Endodermal cell (in vitro differentiated cells): ENCODE measurements at regions not wholly inside any gene's neighbourhood (a gene's known extent, or its start where the extent isn't known, plus 50 kb on each side); places are given as distances from the start of the nearest gene placed in this dataset.
"Not testable (repeated sequence)": the region's sequence is repeated elsewhere in the genome, so short reads cannot be mapped to it uniquely, and the experiment has no call there.

ENCODE experiments used
- DNase-seq: peaks from one replicate; pipeline ENCODE4 v3.0.0-alpha.2; 2017
- H3K27ac ChIP-seq: 2 replicates; pipeline ENCODE4 v1.5.1; 2013; ENCODE audit warnings: mild to moderate bottlenecking, low read depth, low read length, moderate library complexity
- H3K27me3 ChIP-seq: 2 replicates; pipeline ENCODE4 v1.6.1; 2013; ENCODE audit warnings: mild to moderate bottlenecking, low read length, moderate library complexity; ENCODE audit not compliant: insufficient read depth, control insufficient read depth, poor library complexity, severe bottlenecking
- H3K36me3 ChIP-seq: 2 replicates; pipeline ENCODE4 v1.7.0; 2013; ENCODE audit warnings: mild to moderate bottlenecking, low read length, moderate library complexity; ENCODE audit not compliant: control insufficient read depth, insufficient read depth
- H3K4me1 ChIP-seq: one replicate; pipeline ENCODE4 v1.7.0; 2013; ENCODE audit warnings: low read length; ENCODE audit not compliant: control insufficient read depth, insufficient read depth
- H3K4me3 ChIP-seq: 2 replicates; pipeline ENCODE4 v1.5.1; 2013; ENCODE audit warnings: mild to moderate bottlenecking, low read length, moderate library complexity
- H3K9ac ChIP-seq: 2 replicates; pipeline ENCODE4 v1.6.1; 2013; ENCODE audit warnings: mild to moderate bottlenecking, low read length, moderate library complexity; ENCODE audit not compliant: poor library complexity, severe bottlenecking; ENCODE audit errors: extremely low read depth
- H3K9me3 ChIP-seq: 2 replicates; pipeline ENCODE4 v1.6.1; 2013; ENCODE audit warnings: mild to moderate bottlenecking, low read length, moderate library complexity; ENCODE audit not compliant: control insufficient read depth
- H3K27ac Mint-ChIP-seq: 2 replicates; pipeline ENCODE4 v1.8.0; 2020; ENCODE audit warnings: mixed read lengths
- H3K27me3 Mint-ChIP-seq: 2 replicates; pipeline ENCODE4 v1.8.0; 2021; ENCODE audit warnings: mild to moderate bottlenecking, mixed read lengths; ENCODE audit not compliant: insufficient read depth
- H3K36me3 Mint-ChIP-seq: 2 replicates; pipeline ENCODE4 v1.8.0; 2020; ENCODE audit warnings: low read depth, mixed read lengths
- H3K4me1 Mint-ChIP-seq: 2 replicates; pipeline ENCODE4 v1.8.0; 2020; ENCODE audit warnings: mixed read lengths
- H3K4me3 Mint-ChIP-seq: 2 replicates; pipeline ENCODE4 v1.8.0; 2020; ENCODE audit warnings: mild to moderate bottlenecking, moderate library complexity, mixed read lengths
- H3K9me3 Mint-ChIP-seq: 2 replicates; pipeline ENCODE4 v1.8.0; 2020; ENCODE audit warnings: mild to moderate bottlenecking, mixed read lengths
- WGBS, 2 experiments: methylation state at CpG; one replicate each; pipeline versions ENCODE4 v1.1.5 to v1.1.7; 2013; ENCODE audit warnings: missing lambda C conversion rate in 2 of 2, mixed read lengths in 1 of 2; ENCODE audit not compliant: insufficient coverage in 1 of 2, insufficient read length in 1 of 2; 5-methylcytosine and 5-hydroxymethylcytosine counted together
- TF ChIP-seq, protein P1 (sequence below): fragments of 200-600 bp; sonication (generic); conservative IDR thresholded peaks from 2 replicates; pipeline ENCODE4 v1.5.0; 2021; ENCODE audit warnings: antibody characterized with exemption, mild to moderate bottlenecking

DNA sequence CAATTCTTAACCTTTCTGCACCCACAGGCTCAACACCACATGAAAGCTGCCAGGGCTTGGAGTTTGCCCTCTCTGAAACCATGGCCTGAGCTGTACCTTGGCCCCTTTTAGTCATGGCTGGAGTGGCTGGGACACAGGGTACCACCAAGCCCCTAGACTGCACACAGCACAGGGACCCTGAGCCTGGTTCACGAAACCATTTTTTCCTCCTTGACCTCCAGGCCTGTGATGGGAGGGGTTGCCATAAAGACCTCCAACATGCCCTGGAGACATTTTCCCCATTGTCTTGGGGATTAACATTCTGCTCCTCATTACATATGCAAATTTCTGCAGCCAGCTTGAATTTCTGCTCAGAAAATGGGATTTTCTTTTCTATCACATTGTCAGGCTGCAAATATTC is 113.4 kb downstream of the XPNPEP1 start:
- not testable (repeated sequence) for H3K27ac ChIP-seq, H3K27me3 Mint-ChIP-seq, H3K36me3 Mint-ChIP-seq, H3K4me3 ChIP-seq, H3K36me3 ChIP-seq, H3K27ac Mint-ChIP-seq, H3K9ac ChIP-seq, H3K4me1 ChIP-seq, H3K27me3 ChIP-seq, DNase-seq, H3K4me1 Mint-ChIP-seq, H3K4me3 Mint-ChIP-seq
- peaks cover 48% of the 10 kb centered on the region for H3K9me3 Mint-ChIP-seq
- 94% methylated on average over 1 of the region's 1 CpG; no CpG with 5 or more reads in 1 of the 2 experiments for WGBS, 2 experiments
- H3K9me3 ChIP-seq = peaks cover 46% of the 10 kb centered on the region

DNA sequence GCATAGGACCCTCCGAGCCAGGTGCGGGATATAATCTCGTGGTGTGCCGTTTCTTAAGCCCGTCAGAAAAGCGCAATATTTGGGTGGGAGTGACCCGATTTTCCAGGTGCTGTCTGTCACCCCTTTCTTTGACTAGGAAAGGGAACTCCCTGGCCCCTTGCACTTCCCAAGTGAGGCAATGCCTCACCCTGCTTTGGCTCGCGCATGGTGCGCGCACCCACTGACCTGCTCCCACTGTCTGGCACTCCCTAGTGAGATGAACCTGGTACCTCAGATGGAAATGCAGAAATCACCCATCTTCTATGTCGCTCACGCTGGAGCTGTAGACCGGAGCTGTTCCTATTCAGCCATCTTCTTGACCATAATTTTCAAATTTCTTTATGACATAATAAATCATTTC is 122.1 kb downstream of the XPNPEP1 start:
- DNase-seq, H3K4me3 ChIP-seq, H3K27me3 Mint-ChIP-seq, H3K4me3 Mint-ChIP-seq, H3K9ac ChIP-seq, H3K36me3 Mint-ChIP-seq, H3K36me3 ChIP-seq, H3K27ac Mint-ChIP-seq, H3K4me1 ChIP-seq, H3K4me1 Mint-ChIP-seq, H3K27ac ChIP-seq, H3K27me3 ChIP-seq: not testable (repeated sequence)
- H3K9me3 Mint-ChIP-seq = peaks cover 42% of the 10 kb centered on the region
- peaks cover 25% of the 10 kb centered on the region for H3K9me3 ChIP-seq
- 90 to 96% methylated on average over 10 to 14 of the region's 14 CpGs for WGBS, 2 experiments

DNA sequence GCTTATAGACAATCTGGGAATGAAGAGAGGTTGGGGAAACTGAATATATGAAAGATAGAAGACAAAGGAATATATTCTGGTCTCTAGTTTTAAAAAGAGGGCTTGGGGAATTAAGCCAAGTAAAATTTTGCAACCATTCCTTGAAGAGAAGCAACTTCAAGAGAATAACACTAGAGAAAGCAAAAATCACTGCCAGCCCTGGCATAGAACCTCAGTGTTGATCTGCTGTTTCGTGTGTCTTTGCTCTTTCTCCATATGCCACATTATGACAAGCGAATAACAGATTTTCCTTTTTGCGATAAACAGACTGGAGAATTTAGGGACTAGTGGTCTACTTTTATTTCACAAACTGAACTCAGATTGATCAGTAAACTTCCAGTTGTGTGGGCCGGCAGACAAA is 132.7 kb downstream of the XPNPEP1 start:
- H3K4me1 Mint-ChIP-seq = no peaks in the 10 kb centered on the region
- H3K4me1 ChIP-seq = no peaks in the 10 kb centered on the region
- no peak overlapping the region for H3K4me3 Mint-ChIP-seq
- no peak overlapping the region for H3K4me3 ChIP-seq
- TF ChIP-seq, protein P1, sequence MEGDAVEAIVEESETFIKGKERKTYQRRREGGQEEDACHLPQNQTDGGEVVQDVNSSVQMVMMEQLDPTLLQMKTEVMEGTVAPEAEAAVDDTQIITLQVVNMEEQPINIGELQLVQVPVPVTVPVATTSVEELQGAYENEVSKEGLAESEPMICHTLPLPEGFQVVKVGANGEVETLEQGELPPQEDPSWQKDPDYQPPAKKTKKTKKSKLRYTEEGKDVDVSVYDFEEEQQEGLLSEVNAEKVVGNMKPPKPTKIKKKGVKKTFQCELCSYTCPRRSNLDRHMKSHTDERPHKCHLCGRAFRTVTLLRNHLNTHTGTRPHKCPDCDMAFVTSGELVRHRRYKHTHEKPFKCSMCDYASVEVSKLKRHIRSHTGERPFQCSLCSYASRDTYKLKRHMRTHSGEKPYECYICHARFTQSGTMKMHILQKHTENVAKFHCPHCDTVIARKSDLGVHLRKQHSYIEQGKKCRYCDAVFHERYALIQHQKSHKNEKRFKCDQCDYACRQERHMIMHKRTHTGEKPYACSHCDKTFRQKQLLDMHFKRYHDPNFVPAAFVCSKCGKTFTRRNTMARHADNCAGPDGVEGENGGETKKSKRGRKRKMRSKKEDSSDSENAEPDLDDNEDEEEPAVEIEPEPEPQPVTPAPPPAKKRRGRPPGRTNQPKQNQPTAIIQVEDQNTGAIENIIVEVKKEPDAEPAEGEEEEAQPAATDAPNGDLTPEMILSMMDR = no peak
- WGBS, 2 experiments = 86 to 90% methylated on average over 4 of the region's 4 CpGs
- no peaks in the 10 kb centered on the region for H3K36me3 Mint-ChIP-seq
- no peaks in the 10 kb centered on the region for H3K36me3 ChIP-seq
- no peak overlapping the region for H3K27ac Mint-ChIP-seq
- no peaks in the 10 kb centered on the region for H3K27me3 ChIP-seq
- DNase-seq = no peak
- H3K27me3 Mint-ChIP-seq = peaks cover 3% of the 10 kb centered on the region
- peaks cover 20% of the 10 kb centered on the region for H3K9me3 Mint-ChIP-seq
- H3K27ac ChIP-seq = no peak overlapping the region
- H3K9me3 ChIP-seq = no peaks in the 10 kb centered on the region
- no peak overlapping the region for H3K9ac ChIP-seq

DNA sequence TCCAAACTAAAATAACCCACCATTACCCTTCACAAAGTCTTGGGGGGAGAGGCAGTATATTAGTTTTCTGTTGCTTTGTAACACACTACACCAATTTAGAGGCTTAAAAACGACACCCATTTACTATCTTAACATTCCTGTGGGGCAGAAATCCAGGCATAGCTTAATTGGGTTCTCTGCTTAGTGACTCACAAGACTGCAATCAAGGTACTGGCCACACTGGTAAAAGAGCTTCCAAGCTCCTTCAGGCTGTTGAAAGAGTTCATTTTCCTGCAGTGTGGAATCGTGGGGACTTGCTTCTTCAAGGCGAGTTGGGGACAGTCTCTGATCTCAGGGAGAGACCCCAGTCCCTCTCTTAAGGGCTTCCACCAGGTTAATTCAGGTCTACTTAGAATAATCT is 139.1 kb downstream of the XPNPEP1 start:
- H3K9ac ChIP-seq = no peak overlapping the region

More for the DNA sequence above, 139.1 kb downstream of the XPNPEP1 start:
- 61 to 76% methylated on average over 2 to 3 of the region's 3 CpGs for WGBS, 2 experiments
- H3K36me3 ChIP-seq = no peaks in the 10 kb centered on the region
- H3K27me3 Mint-ChIP-seq = no peaks in the 10 kb centered on the region
- H3K9me3 ChIP-seq = no peaks in the 10 kb centered on the region
- no peak overlapping the region for H3K27ac ChIP-seq
- H3K4me1 Mint-ChIP-seq = peaks cover 16% of the 10 kb centered on the region
- no peaks in the 10 kb centered on the region for H3K27me3 ChIP-seq
- no peak for DNase-seq
- H3K36me3 Mint-ChIP-seq = no peaks in the 10 kb centered on the region
- H3K9me3 Mint-ChIP-seq = no peaks in the 10 kb centered on the region
- TF ChIP-seq, protein P1 = no peak
- no peak overlapping the region for H3K4me3 ChIP-seq
- no peaks in the 10 kb centered on the region for H3K4me1 ChIP-seq
- H3K27ac Mint-ChIP-seq = no peak overlapping the region
- no peak overlapping the region for H3K4me3 Mint-ChIP-seq
